Osteocyte (in vitro differentiated cells): ENCODE measurements at regions not wholly inside any gene's neighbourhood (a gene's known extent, or its start where the extent isn't known, plus 50 kb on each side); places are given as distances from the start of the nearest gene placed in this dataset.

Experiments
- DNase-seq: peaks from one replicate; pipeline ENCODE4 v3.0.0; 2021; ENCODE audit warnings: mixed read lengths; ENCODE audit not compliant: unreplicated experiment; ENCODE audit errors: extremely low spot score
- H3K27ac Mint-ChIP-seq: one replicate; pipeline ENCODE4 v1.8.0; 2021; ENCODE audit warnings: mild to moderate bottlenecking, mixed read lengths; ENCODE audit not compliant: unreplicated experiment
- H3K27me3 Mint-ChIP-seq: one replicate; pipeline ENCODE4 v1.8.0; 2021; ENCODE audit warnings: mixed read lengths; ENCODE audit not compliant: unreplicated experiment
- H3K36me3 Mint-ChIP-seq: one replicate; pipeline ENCODE4 v1.8.0; 2021; ENCODE audit warnings: mixed read lengths; ENCODE audit not compliant: unreplicated experiment
- H3K4me1 Mint-ChIP-seq: one replicate; pipeline ENCODE4 v1.8.0; 2021; ENCODE audit warnings: mixed read lengths; ENCODE audit not compliant: unreplicated experiment
- H3K4me3 Mint-ChIP-seq: one replicate; pipeline ENCODE4 v1.8.0; 2021; ENCODE audit warnings: mild to moderate bottlenecking, moderate library complexity, mixed read lengths; ENCODE audit not compliant: unreplicated experiment
- H3K9me3 Mint-ChIP-seq: one replicate; pipeline ENCODE4 v1.8.0; 2021; ENCODE audit warnings: mixed read lengths; ENCODE audit not compliant: unreplicated experiment
- TF ChIP-seq, protein P1 (sequence below): fragments of 200-600 bp; sonication (generic); IDR thresholded peaks from 2 replicates; pipeline ENCODE4 v1.5.0; 2021; ENCODE audit warnings: antibody characterized with exemption, mild to moderate bottlenecking, moderate library complexity

DNA sequence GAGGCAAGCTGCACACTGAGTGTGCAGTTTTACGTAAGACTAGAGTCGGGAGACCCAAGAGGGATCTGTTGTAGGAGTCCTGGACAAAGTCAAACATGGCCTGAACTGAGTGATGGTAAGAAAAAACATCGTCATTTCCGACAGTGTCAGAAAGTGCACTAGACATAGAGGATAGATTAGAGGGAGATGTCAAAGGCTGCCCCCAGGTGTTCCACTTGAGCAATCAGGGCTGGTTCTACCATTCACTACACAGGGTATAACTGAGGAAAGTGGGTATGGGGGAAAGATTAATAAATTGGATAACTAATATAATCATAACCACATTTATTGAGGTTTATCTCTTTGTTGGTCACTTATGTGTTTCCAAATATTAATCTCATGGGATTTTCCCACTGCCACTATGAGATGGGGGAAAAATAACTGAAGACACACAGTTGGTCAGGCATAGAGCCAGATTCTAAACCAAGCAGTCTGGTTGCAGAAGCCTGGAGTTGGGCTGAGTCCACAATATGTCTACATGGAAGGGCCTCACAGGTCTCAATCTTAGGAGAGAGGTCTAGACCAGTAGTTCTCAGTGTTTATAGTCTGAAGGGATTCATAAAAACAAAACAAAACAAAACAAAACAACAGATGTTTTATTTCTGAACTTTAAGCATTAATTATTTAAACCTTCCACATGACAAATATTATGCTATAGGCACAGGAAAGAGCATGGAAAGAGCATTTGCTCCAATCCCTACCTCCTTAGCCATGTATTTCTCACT lies 766.5 kb downstream of the NTRK3 start:
- Mint-ChIP-seq H3K9me3 (peaks cover 14% of the 10 kb centered on the region), H3K4me3 (no peak overlapping the region), H3K36me3 (no peaks in the 10 kb centered on the region), H3K27ac (no peak overlapping the region), H3K4me1 (no peaks in the 10 kb centered on the region), H3K27me3 (no peaks in the 10 kb centered on the region)
- DNase-seq = no peak
- TF ChIP-seq, protein P1, sequence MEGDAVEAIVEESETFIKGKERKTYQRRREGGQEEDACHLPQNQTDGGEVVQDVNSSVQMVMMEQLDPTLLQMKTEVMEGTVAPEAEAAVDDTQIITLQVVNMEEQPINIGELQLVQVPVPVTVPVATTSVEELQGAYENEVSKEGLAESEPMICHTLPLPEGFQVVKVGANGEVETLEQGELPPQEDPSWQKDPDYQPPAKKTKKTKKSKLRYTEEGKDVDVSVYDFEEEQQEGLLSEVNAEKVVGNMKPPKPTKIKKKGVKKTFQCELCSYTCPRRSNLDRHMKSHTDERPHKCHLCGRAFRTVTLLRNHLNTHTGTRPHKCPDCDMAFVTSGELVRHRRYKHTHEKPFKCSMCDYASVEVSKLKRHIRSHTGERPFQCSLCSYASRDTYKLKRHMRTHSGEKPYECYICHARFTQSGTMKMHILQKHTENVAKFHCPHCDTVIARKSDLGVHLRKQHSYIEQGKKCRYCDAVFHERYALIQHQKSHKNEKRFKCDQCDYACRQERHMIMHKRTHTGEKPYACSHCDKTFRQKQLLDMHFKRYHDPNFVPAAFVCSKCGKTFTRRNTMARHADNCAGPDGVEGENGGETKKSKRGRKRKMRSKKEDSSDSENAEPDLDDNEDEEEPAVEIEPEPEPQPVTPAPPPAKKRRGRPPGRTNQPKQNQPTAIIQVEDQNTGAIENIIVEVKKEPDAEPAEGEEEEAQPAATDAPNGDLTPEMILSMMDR = no peak

DNA sequence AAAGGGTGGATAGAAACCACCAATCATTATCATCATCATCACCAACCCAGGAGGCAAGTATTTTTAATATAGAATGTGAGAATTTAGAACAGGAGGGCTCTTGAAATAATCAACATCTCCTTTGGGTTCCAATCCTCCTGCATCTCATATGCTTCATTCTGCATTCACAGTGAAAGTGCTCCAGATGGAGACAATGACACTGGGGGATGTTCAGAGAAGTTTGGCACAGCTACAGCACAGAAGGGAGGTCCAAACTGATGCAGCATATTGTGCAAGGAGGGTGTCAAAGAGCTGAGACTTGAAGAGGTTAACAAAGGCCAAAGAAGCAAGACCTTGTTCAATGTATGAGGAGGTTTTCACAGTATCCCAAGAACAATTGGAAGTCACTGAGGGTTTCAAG lies 767.1 kb downstream of the NTRK3 start:
- Mint-ChIP-seq H3K27ac (no peak overlapping the region), H3K9me3 (peaks cover 11% of the 10 kb centered on the region), H3K4me1 (no peaks in the 10 kb centered on the region), H3K36me3 (no peaks in the 10 kb centered on the region), H3K4me3 (no peak overlapping the region), H3K27me3 (no peaks in the 10 kb centered on the region)
- no peak for DNase-seq
- TF ChIP-seq, protein P1 = no peak

DNA sequence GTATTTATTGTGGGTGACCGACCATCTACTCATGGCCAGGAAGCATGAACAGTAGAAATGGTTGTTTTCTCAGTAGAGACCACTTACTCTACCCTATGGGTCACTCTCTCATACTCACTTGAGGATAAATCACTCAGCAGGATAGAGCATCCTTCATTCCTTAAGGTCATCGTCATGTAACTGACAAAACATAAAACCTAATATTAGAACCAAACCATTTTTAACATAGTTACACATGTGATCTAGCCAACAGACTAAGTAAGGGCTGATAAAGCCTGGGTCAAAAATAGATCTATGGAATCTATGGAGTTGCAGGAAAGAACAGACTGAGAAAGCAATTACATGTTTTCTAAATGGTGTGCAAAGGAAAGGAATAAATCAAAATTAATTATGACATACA lies 769.1 kb downstream of the NTRK3 start:
- Mint-ChIP-seq H3K27ac (no peak overlapping the region), H3K4me3 (no peak overlapping the region), H3K9me3 (peaks cover 7% of the 10 kb centered on the region), H3K36me3 (no peaks in the 10 kb centered on the region), H3K4me1 (no peaks in the 10 kb centered on the region), H3K27me3 (no peaks in the 10 kb centered on the region)
- TF ChIP-seq, protein P1 = no peak
- no peak for DNase-seq

DNA sequence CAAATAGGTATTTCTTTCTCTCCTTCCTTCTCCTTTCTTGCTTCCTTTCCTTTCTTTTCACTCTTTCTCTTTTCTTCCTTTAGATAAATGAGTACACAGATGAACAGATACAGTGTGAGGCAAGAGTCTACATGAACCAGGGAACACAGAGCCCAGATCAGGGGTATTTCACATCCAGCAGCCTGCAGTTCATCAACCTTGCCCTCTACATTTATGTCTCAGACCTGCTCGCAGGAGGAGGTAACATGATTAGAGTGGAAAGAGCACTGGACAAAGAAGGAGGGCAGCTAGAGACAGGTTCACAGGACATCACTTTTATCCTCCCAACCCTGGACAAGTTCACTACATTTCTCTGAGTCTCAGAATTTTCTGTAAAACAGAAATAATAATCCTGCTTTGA lies 773.1 kb downstream of the NTRK3 start:
- peaks cover 9% of the 10 kb centered on the region for H3K9me3 Mint-ChIP-seq
- no peak overlapping the region for H3K27ac Mint-ChIP-seq
- H3K4me1 Mint-ChIP-seq = no peaks in the 10 kb centered on the region
- H3K4me3 Mint-ChIP-seq = no peak overlapping the region
- DNase-seq = no peak
- no peaks in the 10 kb centered on the region for H3K27me3 Mint-ChIP-seq
- TF ChIP-seq, protein P1 = no peak
- H3K36me3 Mint-ChIP-seq = no peaks in the 10 kb centered on the region

DNA sequence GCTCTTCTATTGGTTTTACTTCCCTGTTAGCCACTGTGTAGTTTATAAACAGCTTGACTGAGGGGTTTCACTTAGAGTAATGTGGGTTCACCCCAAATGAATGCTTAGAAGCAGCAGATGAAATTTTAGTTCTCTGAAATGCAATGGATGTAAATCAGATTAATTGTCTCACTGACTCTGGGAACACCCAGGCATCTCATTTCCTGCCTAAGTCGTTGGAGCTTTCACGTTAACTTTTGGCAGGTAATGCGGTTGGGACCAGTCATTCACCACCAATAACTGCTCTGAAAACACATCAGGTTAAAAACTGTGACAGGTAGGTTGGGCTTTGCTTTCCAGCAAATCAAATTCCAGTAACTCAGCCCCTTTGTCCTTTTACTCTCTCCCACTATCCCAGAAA lies 775.4 kb downstream of the NTRK3 start:
- no peak for DNase-seq
- H3K4me3 Mint-ChIP-seq = no peak overlapping the region
- H3K27me3 Mint-ChIP-seq = no peaks in the 10 kb centered on the region
- no peak overlapping the region for H3K27ac Mint-ChIP-seq
- peaks cover 9% of the 10 kb centered on the region for H3K9me3 Mint-ChIP-seq
- no peaks in the 10 kb centered on the region for H3K36me3 Mint-ChIP-seq
- H3K4me1 Mint-ChIP-seq = no peaks in the 10 kb centered on the region
- TF ChIP-seq, protein P1 = no peak
